ENCODE measurements at regions not wholly inside any gene's neighbourhood (a gene's known extent, or its start where the extent isn't known, plus 50 kb on each side); places are given as distances from the start of the nearest gene placed in this dataset.

DNA sequence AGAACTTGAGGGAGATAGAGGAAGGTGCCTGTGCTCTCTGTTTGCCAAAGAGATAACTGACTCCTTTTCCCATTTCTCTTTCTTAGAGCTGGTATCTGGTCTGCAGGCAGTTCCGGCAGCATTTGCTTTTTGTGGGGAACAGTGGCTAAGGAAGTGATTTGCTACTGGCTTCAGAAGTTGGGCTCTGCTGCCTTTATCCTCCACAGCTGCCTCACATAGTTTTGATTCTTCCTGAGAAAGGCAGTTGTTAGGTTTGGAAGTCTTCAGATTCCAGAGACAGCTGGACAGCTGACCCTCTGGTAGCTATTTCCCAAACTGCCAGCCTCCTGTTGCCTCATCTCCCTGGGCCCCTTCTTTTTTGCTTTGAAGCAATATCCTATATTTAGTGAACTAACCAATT is 62.6 kb upstream of the MACF1 start:
- peak; percentile 55 for DNase-seq

DNA sequence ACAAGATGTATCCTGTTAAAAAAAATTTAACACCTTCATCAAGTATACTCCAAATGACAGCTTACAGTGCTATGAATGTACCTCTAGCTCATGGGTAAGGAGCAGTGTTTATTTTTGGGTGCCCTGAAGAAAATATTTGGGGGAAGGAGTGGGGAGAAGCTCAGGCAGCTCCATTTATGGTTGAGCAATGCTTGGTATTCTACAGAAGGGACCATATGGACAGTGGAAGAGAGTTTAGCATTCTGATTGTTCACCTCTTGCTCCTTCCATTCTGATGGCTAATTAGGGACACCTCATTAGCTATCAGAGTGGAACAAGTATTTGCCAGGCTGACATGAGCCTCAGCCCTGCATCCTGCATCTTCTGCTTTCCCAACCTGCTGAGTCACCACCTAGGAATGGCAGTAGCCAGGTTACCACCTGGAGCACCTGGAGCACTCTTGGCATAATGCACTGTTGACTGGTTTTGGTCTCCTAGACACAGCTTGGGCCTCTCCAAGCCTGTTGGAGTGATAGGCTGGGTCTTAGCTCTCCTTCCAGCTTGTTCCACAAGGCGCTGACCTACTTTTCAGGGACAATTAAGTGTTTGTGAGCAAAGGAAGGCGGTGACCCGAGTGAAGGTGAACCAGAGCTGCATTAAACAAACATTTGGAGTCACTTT is 62.0 kb upstream of the MACF1 start:
- DNase-seq, result no peak

DNA sequence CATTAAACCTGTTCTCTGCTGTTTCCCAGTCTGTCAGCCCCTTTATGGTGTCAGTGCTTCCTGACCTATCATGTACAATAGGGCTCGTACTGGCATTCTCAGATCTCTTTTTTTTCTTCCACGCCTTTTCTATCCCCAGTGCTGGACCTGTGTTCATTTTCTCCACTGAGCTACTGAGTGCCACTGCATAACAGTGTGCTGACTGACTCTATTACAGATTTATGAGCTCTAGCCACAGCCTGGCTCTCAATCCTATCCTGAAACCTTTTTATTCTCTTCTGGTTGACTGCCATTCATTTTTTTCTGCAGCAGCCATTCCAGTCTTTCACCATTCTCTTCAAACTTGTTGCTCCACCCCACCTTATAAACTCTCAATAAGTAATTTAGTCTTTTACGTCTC is 59.6 kb upstream of the MACF1 start:
- DNase-seq, result no peak

DNA sequence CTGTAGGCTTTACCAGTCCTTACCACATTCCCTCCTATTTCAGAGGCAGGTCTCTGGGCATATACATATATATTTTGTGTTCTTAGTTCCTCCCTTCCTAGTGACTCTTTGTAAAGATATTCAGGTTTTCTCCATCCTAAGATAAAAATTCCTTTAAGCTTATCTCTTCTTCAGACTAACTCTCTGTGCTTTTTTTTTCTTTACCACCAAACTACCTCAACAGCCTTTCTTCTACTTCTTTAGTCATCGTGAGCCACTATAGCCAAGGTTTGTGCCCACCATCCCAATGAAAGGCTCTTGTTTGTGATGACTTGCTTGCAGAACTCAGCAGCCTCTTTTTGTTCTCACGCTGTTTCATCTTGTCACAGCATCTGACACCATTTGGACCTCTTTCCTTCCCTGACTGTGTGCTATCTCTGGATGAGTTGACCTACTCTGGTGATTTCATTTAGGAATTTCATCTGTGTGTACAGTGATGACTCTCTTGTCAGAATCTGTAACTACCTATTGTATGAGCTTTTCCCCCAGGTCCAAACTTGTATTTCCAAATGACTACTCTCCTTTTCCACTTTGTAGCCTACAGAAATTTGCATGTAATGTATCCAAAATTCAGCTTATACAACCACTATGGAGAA is 59.0 kb upstream of the MACF1 start:
- no peak for DNase-seq

DNA sequence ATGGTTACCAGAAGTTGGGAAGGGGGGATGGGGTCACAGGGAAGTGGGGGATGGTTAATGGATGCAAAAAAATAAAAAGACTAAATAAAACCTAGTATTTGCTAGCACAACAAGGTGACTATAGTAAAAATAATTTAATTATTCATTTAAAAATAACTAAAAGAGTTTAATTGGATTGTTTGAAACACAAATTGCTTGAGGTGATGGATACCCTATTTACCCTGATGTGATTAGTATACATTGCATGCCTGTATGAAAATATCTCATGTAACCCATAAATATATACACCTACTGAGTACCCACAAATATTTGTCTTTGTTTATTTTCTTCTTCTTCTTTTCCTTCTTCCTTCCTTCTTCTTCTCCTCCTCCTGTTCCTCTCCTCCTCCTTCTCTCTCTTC is 57.8 kb upstream of the MACF1 start:
- no peak for DNase-seq

DNA sequence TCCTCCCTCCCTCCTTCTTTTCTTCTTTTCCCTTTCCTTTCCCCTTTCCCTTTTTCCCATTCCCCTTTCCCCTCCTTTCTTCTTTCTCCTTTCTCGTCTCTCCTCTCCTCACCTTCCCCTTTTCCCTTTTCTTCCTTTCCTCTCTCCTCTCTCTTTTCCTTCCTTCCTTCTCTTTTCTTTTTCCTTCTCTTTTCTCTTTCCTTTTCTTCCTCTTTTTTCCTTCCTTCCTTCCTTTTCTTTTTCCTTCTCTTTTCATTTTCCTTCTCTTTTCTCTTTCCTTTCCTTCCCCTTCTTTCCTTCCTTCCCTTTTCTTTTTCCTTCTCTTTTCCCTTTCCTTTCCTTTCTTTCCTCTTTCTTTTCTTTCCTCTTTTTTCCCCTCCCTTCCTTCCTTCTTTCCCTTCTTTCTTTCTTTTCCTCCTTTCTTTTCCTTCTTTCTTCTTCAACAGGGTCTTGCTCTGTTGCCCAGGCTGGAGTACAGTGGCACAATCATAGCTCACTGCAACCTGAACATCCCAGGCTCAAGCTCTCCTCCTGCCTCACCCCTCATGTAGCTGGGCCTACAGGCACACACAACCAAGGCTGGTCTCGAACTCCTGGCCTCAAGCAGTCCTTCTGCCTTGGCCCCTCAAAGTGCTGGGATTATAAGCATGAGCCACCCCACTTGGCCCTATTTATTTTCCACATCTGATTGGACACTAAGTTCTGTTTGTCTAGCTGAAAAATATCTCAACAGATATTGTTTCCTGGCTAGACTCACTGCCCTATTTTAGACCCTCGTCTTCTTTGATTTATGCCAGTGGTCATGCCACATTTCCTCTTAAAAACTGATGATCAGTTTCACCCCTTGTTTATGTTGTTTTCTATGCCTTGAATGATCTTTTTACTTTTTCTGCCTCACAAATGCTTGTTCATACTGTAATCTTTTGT is 57.1 kb upstream of the MACF1 start:
- DNase-seq, result no peak

DNA sequence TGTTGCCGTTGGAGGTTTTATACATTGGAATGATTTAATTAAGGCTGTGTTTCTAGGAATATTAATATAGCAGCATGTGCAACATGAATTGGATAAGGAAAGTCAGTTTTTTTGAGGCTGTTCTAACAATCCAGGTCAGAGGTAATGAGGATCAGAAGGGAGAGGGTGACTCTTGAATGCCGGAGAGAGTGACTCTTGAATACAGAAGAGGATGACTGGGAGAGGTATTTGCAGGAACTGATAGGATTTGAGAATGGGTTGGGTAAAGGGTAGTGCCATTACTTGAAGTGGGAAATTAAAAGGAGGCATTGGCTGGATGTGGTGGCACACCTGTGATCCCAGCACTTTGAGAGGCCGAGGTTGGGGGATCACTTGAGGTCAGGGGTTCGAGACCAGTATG is 55.6 kb upstream of the MACF1 start:
- DNase-seq, result no peak

DNA sequence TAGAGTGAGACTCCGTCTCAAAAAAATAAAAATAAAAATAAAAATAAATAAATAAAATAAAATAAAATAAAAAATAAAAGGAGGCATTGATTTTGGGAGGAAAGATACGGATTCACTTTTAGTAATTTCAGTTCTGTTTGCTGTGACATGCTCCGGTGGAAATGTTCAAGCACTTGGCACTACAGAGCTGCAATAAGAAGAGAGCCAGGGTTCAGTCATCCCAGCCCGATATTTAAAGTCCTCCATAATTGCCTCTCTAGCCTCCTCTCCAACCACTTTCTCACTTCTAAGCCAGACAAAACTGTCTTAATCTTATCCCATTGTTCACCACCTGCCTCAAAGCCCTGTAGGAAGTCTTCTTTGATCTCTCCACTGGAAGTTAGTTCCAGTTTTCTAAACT is 55.0 kb upstream of the MACF1 start:
- no peak for DNase-seq

DNA sequence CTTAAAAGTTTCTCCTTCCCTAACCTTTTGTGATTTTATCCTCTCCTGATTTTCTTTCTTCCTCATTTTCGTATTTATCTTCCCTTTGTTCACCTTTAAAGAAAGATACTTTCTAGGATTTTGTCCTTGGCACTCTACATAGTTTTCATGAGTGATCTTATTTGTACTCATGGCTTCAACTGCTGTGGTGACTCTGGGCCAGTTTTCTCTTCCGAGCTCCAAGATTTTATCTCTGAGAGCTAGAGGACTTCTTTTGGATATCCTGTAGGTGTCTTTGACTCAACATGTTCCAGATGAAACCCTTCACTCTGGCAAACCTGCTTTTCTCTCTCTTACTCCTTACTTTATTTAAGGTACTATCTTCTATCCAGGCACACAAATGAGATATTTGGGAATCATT is 53.7 kb upstream of the MACF1 start:
- no peak for DNase-seq

DNA sequence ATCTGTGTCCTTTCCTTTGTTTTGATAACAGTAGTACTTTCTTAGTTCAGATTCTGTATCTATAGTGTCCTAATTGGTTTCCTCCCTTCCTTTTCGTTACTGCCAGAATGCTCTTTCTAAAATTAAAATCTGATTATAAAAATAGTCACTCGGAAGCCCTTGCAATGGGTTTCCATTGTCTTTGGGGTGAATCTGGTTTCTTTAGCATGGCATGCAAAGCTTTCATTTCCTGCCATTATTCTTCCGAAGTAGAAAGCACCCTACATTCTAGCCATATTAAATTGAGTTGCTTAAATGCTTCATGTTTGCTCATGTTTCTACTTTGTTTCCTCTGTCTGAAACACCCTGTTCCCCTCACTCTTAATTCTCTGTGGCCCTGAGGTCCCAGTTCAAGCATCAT is 53.2 kb upstream of the MACF1 start:
- DNase-seq, result no peak

DNA sequence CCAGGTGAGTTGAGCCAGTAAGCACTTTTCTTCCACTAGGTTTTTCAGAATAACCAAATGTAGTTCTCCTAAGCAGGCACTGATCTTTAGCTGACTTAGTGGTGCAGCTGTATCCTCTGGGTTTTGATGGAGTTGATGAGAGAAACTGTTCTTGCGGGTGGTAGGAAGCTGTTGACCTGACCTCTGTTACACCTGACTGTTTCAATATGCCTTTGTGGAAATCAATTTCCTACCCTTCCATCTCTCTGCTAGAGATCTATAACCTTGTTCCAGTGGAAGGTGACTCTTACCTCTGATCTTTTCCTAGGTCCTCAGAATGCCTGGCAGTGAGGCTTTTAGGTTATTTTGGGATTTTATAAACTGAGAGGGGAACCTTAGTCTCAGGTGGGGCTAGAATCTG is 51.6 kb upstream of the MACF1 start:
- no peak for DNase-seq

DNA sequence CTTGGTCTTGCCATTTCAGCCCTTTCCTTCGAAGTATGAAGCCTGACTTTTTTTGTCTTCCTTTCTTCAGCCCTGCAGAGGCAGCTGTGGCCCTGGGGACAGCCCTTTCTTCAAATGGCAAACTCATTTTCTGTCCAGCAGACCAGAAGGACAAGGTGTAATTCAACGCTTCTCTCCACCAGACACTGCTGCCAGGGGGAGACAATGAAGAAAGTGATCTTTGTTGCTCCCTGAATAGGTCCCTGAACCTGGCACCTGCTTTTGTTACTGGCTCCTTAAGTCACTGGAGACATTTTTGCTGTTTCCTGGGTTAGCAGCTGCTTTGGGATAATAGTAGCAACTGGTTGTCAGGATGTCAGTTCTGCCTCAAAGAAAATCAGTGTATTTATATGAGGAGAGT is 50.8 kb upstream of the MACF1 start:
- no peak for DNase-seq

DNA sequence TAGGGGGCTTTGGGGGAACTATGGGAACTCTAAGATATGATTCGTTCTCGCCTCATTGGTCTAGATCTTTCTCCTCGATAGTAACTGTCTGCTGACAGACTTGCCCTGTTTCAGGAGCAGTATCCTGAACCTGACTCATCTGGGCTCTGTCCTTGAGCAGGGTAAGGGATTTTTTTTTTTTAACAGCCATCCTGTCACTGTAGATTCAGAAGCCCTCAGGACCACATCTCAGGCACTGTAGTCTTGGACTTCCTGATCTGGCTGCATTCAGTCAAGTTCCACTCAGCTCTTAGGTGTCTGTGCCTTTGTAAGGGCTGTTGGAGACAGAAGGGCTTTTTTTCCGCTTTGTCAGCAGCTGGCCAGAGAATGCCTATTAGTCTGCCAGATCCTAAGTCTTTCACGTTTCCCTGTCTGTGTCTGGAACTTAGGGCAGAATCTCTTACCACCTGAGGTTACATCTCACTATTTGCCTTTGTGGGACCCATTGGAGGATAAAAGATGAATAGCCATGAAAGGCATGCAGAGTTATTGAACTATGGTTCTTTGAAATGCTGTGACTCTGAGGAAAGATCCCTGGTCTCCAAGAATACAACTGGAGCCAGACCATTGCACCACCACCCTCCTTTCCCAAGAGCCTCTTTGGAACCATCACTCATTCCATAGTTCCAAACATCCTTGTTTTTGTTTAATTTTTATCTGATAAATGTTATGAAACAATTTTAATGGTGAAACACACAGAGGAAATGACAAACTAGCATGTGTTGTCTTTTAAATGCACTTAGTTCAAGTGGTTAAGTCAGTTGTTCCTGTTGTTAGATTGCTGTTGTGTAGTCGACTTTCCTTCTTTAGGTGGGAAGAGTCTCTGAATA is 49.7 kb upstream of the MACF1 start:
- DNase-seq, result peak; percentile 62
